HCT116 (cell line): ENCODE measurements at regions not wholly inside any gene's neighbourhood (a gene's known extent, or its start where the extent isn't known, plus 50 kb on each side); places are given as distances from the start of the nearest gene placed in this dataset.

Source experiments
- ATAC-seq: fragments of 200-7000 bp; cut with Tn5 transposase; 2 replicates; pipeline ENCODE4 v1.9.1; 2020; ENCODE audit warnings: mild to moderate bottlenecking, moderate library complexity
- BruUV-seq: library from RNA; stranded (reverse); fragments of 400-500 nt; replicated peaks from 2 replicates; lab custom pipeline; 2021; lab: Mats Ljungman, UMichigan
- CTCF ChIA-PET: fragments of 300-600 bp; sonication (Branson Sonifier 250); formaldehyde crosslinking; loops from one replicate; lab custom pipeline; 2021; ENCODE audit warnings: antibody characterized with exemption; lab: Charles Lee
- POLR2A ChIA-PET: fragments of 300-600, 350-600 bp; sonication (Branson Sonifier 250); formaldehyde crosslinking; loops from one replicate; lab custom pipeline; 2021; ENCODE audit warnings: antibody characterized with exemption; lab: Charles Lee
- RAD21 ChIA-PET, 2 experiments: fragments of 300-600 bp; sonication (Branson Sonifier 250); formaldehyde crosslinking; loops; one replicate each; lab custom pipeline; 2023; ENCODE audit warnings: low total read pairs in 2 of 2; ENCODE audit not compliant: uncharacterized antibody in 2 of 2, unreplicated experiment in 2 of 2, low non-redundant PET in 1 of 2; lab: Charles Lee
- DNase-seq: peaks from one replicate; pipeline ENCODE4 v3.0.0-alpha.2; 2010; ENCODE audit warnings: low read depth, low spot score
- H2AFZ ChIP-seq: fragments of 200-600 bp; shearing (Covaris generic), sonication (generic); 2 replicates; pipeline ENCODE4 v1.6.1; 2017; ENCODE audit warnings: low read depth, mixed run types, mixed read lengths, antibody characterized with exemption, low read length; ENCODE audit not compliant: poor library complexity, severe bottlenecking
- H3K27ac ChIP-seq: 2 replicates; pipeline ENCODE4 v1.5.1; 2012; ENCODE audit warnings: low read depth, low read length
- H3K27me3 ChIP-seq: fragments of 200-600 bp; sonication (generic); 2 replicates; pipeline ENCODE4 v1.6.1; 2016; ENCODE audit warnings: mixed run types, low read length, mixed read lengths; ENCODE audit not compliant: insufficient read depth
- H3K36me3 ChIP-seq, 2 experiments: fragments of 200-500 bp in 1 of 2; fragments of 200-600 bp in 1 of 2; sonication (Bioruptor generic) in 1 of 2; sonication (generic) in 1 of 2; 2 replicates each; pipeline versions ENCODE4 v1.5.1 to v1.6.1; 2014 to 2016; ENCODE audit warnings: low read length in 2 of 2, inconsistent platforms in 1 of 2, mixed read lengths in 1 of 2, mixed run types in 1 of 2; ENCODE audit not compliant: insufficient read depth in 2 of 2, control insufficient read depth in 1 of 2
- H3K4me1 ChIP-seq, 2 experiments: fragments of 200-600 bp in 1 of 2; sonication (generic) in 1 of 2; 2 replicates each; pipeline versions ENCODE4 v1.5.1 to v1.6.1; 2012 to 2017; ENCODE audit warnings: low read length in 2 of 2, inconsistent platforms in 1 of 2, mild to moderate bottlenecking in 1 of 2, mixed read lengths in 1 of 2, mixed run types in 1 of 2, moderate library complexity in 1 of 2; ENCODE audit not compliant: insufficient read depth in 2 of 2, control insufficient read depth in 1 of 2
- H3K4me2 ChIP-seq: fragments of 200-600 bp; sonication (generic); 2 replicates; pipeline ENCODE4 v1.6.1; 2017; ENCODE audit warnings: mixed run types, low read length, mixed read lengths
- H3K4me3 ChIP-seq, 2 experiments: fragments of 200-600 bp in 1 of 2; sonication (generic) in 1 of 2; replicated peaks in 1 of 2; 2 replicates each; pipeline ENCODE4 v1.5.1; 2011 to 2016; ENCODE audit warnings: low read length in 2 of 2, control low read depth in 1 of 2, low read depth in 1 of 2, mild to moderate bottlenecking in 1 of 2, mixed read lengths in 1 of 2, mixed run types in 1 of 2
- H3K79me2 ChIP-seq: fragments of 200-600 bp; sonication (generic); 2 replicates; pipeline ENCODE4 v1.6.1; 2017; ENCODE audit warnings: mild to moderate bottlenecking, mixed run types, low read length, moderate library complexity, mixed read lengths; ENCODE audit not compliant: insufficient read depth
- H3K9ac ChIP-seq: fragments of 200-600 bp; sonication (generic); 2 replicates; pipeline ENCODE4 v1.6.1; 2016; ENCODE audit warnings: low read length, mixed read lengths
- H3K9me2 ChIP-seq: fragments of 200-600 bp; sonication (generic), shearing (Covaris generic); 2 replicates; pipeline ENCODE4 v1.6.1; 2017; ENCODE audit warnings: mixed run types, mild to moderate bottlenecking, moderate library complexity; ENCODE audit not compliant: insufficient read depth
- H3K9me3 ChIP-seq, 2 experiments: fragments of 200-500 bp in 1 of 2; fragments of 200-600 bp in 1 of 2; sonication (Bioruptor generic) in 1 of 2; sonication (generic) in 1 of 2; 2 replicates each; pipeline ENCODE4 v1.6.1; 2014 to 2017; ENCODE audit warnings: low read length in 2 of 2, mixed read lengths in 2 of 2, inconsistent platforms in 1 of 2, low read depth in 1 of 2, mild to moderate bottlenecking in 1 of 2, mixed run types in 1 of 2, moderate library complexity in 1 of 2; ENCODE audit not compliant: control insufficient read depth in 1 of 2, insufficient read depth in 1 of 2
- H4K20me1 ChIP-seq: fragments of 200-600 bp; sonication (generic), shearing (Covaris generic); 2 replicates; pipeline ENCODE4 v1.6.1; 2017; ENCODE audit warnings: mixed run types, mild to moderate bottlenecking, moderate library complexity; ENCODE audit not compliant: insufficient read depth
- CTCF ChIP-seq, 3 experiments: fragments of 200-600 bp in 1 of 3; sonication (generic) in 1 of 3; IDR thresholded peaks in 2 of 3; conservative IDR thresholded peaks in 1 of 3; 2 replicates each; pipeline ENCODE4 v1.5.1; 2012 to 2017; ENCODE audit warnings: low read depth in 2 of 3, low read length in 2 of 3, antibody characterized with exemption in 1 of 3, borderline replicate concordance in 1 of 3, control low read depth in 1 of 3, mild to moderate bottlenecking in 1 of 3, mixed read lengths in 1 of 3, mixed run types in 1 of 3, moderate library complexity in 1 of 3; ENCODE audit not compliant: insufficient read depth in 1 of 3
- EGR1 ChIP-seq: IDR thresholded peaks from 2 replicates; pipeline ENCODE4 v1.6.1; 2012; ENCODE audit warnings: low read depth
- ELF1 ChIP-seq: IDR thresholded peaks from 2 replicates; pipeline ENCODE4 v1.6.1; 2012; ENCODE audit warnings: low read depth, borderline replicate concordance
- JUND ChIP-seq: IDR thresholded peaks from 2 replicates; pipeline ENCODE4 v1.6.1; 2012
- POLR2AphosphoS5 ChIP-seq: IDR thresholded peaks from 2 replicates; pipeline ENCODE4 v1.6.1; 2011; ENCODE audit warnings: mild to moderate bottlenecking, low read depth, low read length, moderate library complexity
- SP1 ChIP-seq: IDR thresholded peaks from 2 replicates; pipeline ENCODE4 v1.6.1; 2012; ENCODE audit warnings: low read depth
- SRF ChIP-seq: IDR thresholded peaks from 2 replicates; pipeline ENCODE4 v1.6.1; 2012; ENCODE audit warnings: low read depth
- YY1 ChIP-seq: IDR thresholded peaks from 2 replicates; pipeline ENCODE4 v1.6.1; 2011; ENCODE audit warnings: low read length, low read depth, moderate library complexity, mild to moderate bottlenecking; ENCODE audit not compliant: insufficient replicate concordance; ENCODE audit errors: extremely low read depth
- ZFX ChIP-seq: fragments of 450-650 bp; IDR thresholded peaks from 2 replicates; pipeline ENCODE4 v1.6.1; 2017
- ZNF274 ChIP-seq: fragments of 200-500 bp; sonication (Bioruptor generic); IDR thresholded peaks from 2 replicates; pipeline ENCODE4 v1.6.1; 2014; ENCODE audit warnings: mild to moderate bottlenecking, low read depth, low read length, inconsistent platforms
- intact Hi-C: fragments of 100-400 bp; cut with micrococcal nuclease; formaldehyde crosslinking; loops from 2 replicates; pipeline ENCODE4 v1.10.0; 2022
- TF ChIP-seq, protein P1 (sequence below): IDR thresholded peaks from 2 replicates; pipeline ENCODE4 v1.6.1; 2011; ENCODE audit warnings: mild to moderate bottlenecking, low read length, moderate library complexity; ENCODE audit not compliant: insufficient replicate concordance; ENCODE audit errors: extremely low read depth
- TF ChIP-seq, protein P2 (sequence below): IDR thresholded peaks from 2 replicates; pipeline ENCODE4 v1.6.1; 2012; ENCODE audit warnings: low read depth

DNA sequence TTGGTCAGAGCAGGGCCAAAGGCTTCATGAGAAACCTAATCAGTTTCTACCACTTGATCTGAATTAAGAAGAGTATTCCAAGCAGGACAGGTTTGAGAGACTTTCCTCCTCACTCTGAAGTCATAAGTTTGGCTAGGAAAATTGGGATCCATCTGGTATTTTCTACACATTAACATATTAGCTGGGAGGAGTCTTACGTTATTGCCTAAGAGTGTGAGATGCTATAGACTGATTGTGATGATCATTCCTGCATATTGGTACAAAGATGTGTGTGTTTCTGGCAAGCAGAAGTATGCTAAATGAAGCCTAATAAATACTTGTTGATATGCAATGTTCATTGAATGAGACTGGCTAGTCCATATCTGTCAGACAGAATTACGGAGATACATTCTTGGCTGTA, 73.5 kb upstream of the RASGRP1 start (continued):
- TF ChIP-seq CTCF (IDR thresholded peaks at IDR 0.05 in 2 of 3, conservative IDR thresholded peaks at IDR 0.05 in 1 of 3; ENCODE audit: borderline replicate concordance in 1 of 3, insufficient read depth in 1 of 3, low read depth in 2 of 3, low read length in 2 of 3) (no peak), YY1 (no peak), ZNF274 (no peak), EGR1 (no peak), ELF1 (no peak), ZFX (no peak), SP1 (no peak)
- TF ChIP-seq, protein P1, sequence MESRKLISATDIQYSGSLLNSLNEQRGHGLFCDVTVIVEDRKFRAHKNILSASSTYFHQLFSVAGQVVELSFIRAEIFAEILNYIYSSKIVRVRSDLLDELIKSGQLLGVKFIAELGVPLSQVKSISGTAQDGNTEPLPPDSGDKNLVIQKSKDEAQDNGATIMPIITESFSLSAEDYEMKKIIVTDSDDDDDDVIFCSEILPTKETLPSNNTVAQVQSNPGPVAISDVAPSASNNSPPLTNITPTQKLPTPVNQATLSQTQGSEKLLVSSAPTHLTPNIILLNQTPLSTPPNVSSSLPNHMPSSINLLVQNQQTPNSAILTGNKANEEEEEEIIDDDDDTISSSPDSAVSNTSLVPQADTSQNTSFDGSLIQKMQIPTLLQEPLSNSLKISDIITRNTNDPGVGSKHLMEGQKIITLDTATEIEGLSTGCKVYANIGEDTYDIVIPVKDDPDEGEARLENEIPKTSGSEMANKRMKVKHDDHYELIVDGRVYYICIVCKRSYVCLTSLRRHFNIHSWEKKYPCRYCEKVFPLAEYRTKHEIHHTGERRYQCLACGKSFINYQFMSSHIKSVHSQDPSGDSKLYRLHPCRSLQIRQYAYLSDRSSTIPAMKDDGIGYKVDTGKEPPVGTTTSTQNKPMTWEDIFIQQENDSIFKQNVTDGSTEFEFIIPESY = no peak

DNA sequence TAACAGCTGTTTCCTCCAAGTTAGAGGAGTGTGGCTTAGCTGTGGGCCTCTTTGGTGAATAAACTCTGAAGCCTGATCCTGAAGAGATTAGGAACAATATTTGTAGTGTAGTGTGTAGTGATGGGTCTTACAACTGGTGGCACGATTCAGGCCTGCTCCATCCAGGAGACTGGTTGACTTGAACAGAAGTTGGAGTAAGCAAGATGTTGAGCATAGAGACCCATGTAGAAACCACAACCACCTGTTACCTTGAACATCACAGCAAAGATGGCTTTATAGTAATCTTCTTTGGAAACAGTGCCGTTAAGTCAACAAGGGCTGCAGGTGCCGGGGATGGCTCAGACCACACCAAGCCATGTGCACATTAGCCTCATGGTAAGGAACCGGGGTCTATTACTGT, 74.2 kb upstream of the RASGRP1 start:
- DNase-seq = no peak

More for the DNA sequence above, 74.2 kb upstream of the RASGRP1 start:
- no peaks in the 10 kb centered on the region for H3K36me3 ChIP-seq
- no peaks in the 10 kb centered on the region for H3K9me3 ChIP-seq
- ChIA-PET POLR2A (no interaction called here), RAD21 (no interaction called here), CTCF (no interaction called here)
- no peak overlapping the region for H3K4me2 ChIP-seq
- no peaks in the 10 kb centered on the region for H3K4me1 ChIP-seq
- intact Hi-C loops = no loop called here
- no peaks in the 10 kb centered on the region for H4K20me1 ChIP-seq
- no peak overlapping the region for H2AFZ ChIP-seq
- no peaks in the 10 kb centered on the region for H3K9me2 ChIP-seq
- H3K27ac ChIP-seq = no peak overlapping the region
- H3K9ac ChIP-seq = no peak overlapping the region
- ATAC-seq = no peak
- no peaks in the 10 kb centered on the region for H3K79me2 ChIP-seq
- no peak for TF ChIP-seq POLR2AphosphoS5
- no peak for TF ChIP-seq JUND
- TF ChIP-seq, protein P2, sequence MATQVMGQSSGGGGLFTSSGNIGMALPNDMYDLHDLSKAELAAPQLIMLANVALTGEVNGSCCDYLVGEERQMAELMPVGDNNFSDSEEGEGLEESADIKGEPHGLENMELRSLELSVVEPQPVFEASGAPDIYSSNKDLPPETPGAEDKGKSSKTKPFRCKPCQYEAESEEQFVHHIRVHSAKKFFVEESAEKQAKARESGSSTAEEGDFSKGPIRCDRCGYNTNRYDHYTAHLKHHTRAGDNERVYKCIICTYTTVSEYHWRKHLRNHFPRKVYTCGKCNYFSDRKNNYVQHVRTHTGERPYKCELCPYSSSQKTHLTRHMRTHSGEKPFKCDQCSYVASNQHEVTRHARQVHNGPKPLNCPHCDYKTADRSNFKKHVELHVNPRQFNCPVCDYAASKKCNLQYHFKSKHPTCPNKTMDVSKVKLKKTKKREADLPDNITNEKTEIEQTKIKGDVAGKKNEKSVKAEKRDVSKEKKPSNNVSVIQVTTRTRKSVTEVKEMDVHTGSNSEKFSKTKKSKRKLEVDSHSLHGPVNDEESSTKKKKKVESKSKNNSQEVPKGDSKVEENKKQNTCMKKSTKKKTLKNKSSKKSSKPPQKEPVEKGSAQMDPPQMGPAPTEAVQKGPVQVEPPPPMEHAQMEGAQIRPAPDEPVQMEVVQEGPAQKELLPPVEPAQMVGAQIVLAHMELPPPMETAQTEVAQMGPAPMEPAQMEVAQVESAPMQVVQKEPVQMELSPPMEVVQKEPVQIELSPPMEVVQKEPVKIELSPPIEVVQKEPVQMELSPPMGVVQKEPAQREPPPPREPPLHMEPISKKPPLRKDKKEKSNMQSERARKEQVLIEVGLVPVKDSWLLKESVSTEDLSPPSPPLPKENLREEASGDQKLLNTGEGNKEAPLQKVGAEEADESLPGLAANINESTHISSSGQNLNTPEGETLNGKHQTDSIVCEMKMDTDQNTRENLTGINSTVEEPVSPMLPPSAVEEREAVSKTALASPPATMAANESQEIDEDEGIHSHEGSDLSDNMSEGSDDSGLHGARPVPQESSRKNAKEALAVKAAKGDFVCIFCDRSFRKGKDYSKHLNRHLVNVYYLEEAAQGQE = no peak
- TF ChIP-seq SRF = no peak
- TF ChIP-seq, all 23 proteins: peak for 0
- BruUV-seq = no TSS peak
- no peak overlapping the region for H3K4me3 ChIP-seq
- no peaks in the 10 kb centered on the region for H3K27me3 ChIP-seq
